PC-9 (cell line): ENCODE measurements at regions not wholly inside any gene's neighbourhood (a gene's known extent, or its start where the extent isn't known, plus 50 kb on each side); places are given as distances from the start of the nearest gene placed in this dataset.

Experiments used
- BruUV-seq: library from RNA; stranded (reverse); fragments of 400-500 nt; replicated peaks from 2 replicates; lab custom pipeline; 2021; lab: Mats Ljungman, UMichigan
- CTCF ChIA-PET: fragments of 300-600 bp; sonication (Branson Sonifier 250); formaldehyde crosslinking; loops from one replicate; lab custom pipeline; 2022; ENCODE audit warnings: antibody characterized with exemption; lab: Charles Lee
- POLR2A ChIA-PET: fragments of 300-600 bp; sonication (Branson Sonifier 250); formaldehyde crosslinking; loops from one replicate; lab custom pipeline; 2022; ENCODE audit warnings: antibody characterized with exemption; ENCODE audit not compliant: unreplicated experiment; lab: Charles Lee
- DNase-seq, 2 experiments: peaks; one replicate each; pipeline versions ENCODE4 v3.0.0 to v3.0.0-alpha.2; 2015 to 2022; ENCODE audit warnings: mixed read lengths in 1 of 2
- H2AFZ ChIP-seq: fragments of 200-600 bp; sonication (generic); 2 replicates; pipeline ENCODE4 v1.8.1; 2017; ENCODE audit warnings: antibody characterized with exemption
- H3F3A ChIP-seq: fragments of 200-600 bp; sonication (generic); 2 replicates; pipeline ENCODE4 v1.8.1; 2017; ENCODE audit warnings: antibody characterized with exemption, mild to moderate bottlenecking, low read depth; ENCODE audit not compliant: insufficient read depth
- H3K27ac ChIP-seq: fragments of 200-600 bp; sonication (generic); 2 replicates; pipeline ENCODE4 v1.6.1; 2016; ENCODE audit warnings: mixed run types
- H3K27me3 ChIP-seq: fragments of 200-600 bp; sonication (generic); 2 replicates; pipeline ENCODE4 v1.6.1; 2016; ENCODE audit warnings: low read depth, mixed run types; ENCODE audit not compliant: insufficient read depth
- H3K36me3 ChIP-seq: fragments of 200-600 bp; sonication (generic); 2 replicates; pipeline ENCODE4 v1.6.1; 2016; ENCODE audit warnings: low read depth, mixed run types
- H3K4me1 ChIP-seq: fragments of 200-600 bp; sonication (generic); replicated peaks from 2 replicates; pipeline ENCODE4 v1.6.1; 2016; ENCODE audit warnings: mixed run types; ENCODE audit not compliant: insufficient read depth
- H3K4me2 ChIP-seq: fragments of 200-600 bp; sonication (generic); 2 replicates; pipeline ENCODE4 v1.6.1; 2017; ENCODE audit warnings: mixed run types
- H3K4me3 ChIP-seq: fragments of 200-600 bp; sonication (generic); 2 replicates; pipeline ENCODE4 v1.6.1; 2016; ENCODE audit warnings: mixed run types
- H3K79me2 ChIP-seq: fragments of 200-600 bp; sonication (generic); 2 replicates; pipeline ENCODE4 v1.6.1; 2017; ENCODE audit warnings: low read depth, mixed run types
- H3K9me2 ChIP-seq: fragments of 200-600 bp; sonication (generic); 2 replicates; pipeline ENCODE4 v1.8.1; 2017; ENCODE audit warnings: mild to moderate bottlenecking; ENCODE audit not compliant: insufficient read depth
- H3K9me3 ChIP-seq: fragments of 200-600 bp; sonication (generic); 2 replicates; pipeline ENCODE4 v1.8.1; 2016; ENCODE audit warnings: low read depth; ENCODE audit not compliant: insufficient read depth
- H4K20me1 ChIP-seq: fragments of 200-600 bp; sonication (generic); 2 replicates; pipeline ENCODE4 v1.8.1; 2017; ENCODE audit not compliant: insufficient read depth
- CTCF ChIP-seq: fragments of 200-600 bp; sonication (generic); conservative IDR thresholded peaks from 2 replicates; pipeline ENCODE4 v1.6.1; 2017; ENCODE audit warnings: mixed run types, antibody characterized with exemption, mild to moderate bottlenecking, moderate library complexity
- EZH2 ChIP-seq: fragments of 200-600 bp; sonication (generic); IDR thresholded peaks from 2 replicates; pipeline ENCODE4 v1.8.0; 2017; ENCODE audit warnings: antibody characterized with exemption, low read depth
- intact Hi-C: fragments of 100-400 bp; cut with micrococcal nuclease; formaldehyde crosslinking; loops from one replicate; pipeline ENCODE4 v1.10.0; 2022; ENCODE audit not compliant: unreplicated experiment

- intact Hi-C loops = no loop called here
- POLR2A ChIA-PET = no interaction called here
- Histone ChIP-seq H3K79me2 (no peaks in the 10 kb centered on the region), H3K4me1 (no peaks in the 10 kb centered on the region), H3K4me3 (no peak overlapping the region), H2AFZ (no peak overlapping the region), H3K27ac (no peak overlapping the region), H3K27me3 (no peaks in the 10 kb centered on the region), H3F3A (no peaks in the 10 kb centered on the region), H3K9me3 (peaks cover 5% of the 10 kb centered on the region; the same call in 1 of the 2 replicates), H3K9me2 (no peaks in the 10 kb centered on the region), H4K20me1 (no peaks in the 10 kb centered on the region), H3K36me3 (no peaks in the 10 kb centered on the region), H3K4me2 (no peak overlapping the region)
- CTCF ChIA-PET = no interaction called here
- no TSS peak for BruUV-seq
- no peak for TF ChIP-seq CTCF
- no peak for TF ChIP-seq EZH2
- no peak for DNase-seq
Measured at GRCh38 chr22:47769652-47770051, 1007.2 kb downstream of the TBC1D22A start.

GRCh38 chr22:47768027-47768426, 1005.6 kb downstream of the TBC1D22A start:
- BruUV-seq = no TSS peak
- CTCF ChIA-PET = no interaction called here
- TF ChIP-seq CTCF (no peak), EZH2 (no peak)

GRCh38 chr22:47767403-47767802, 1005.0 kb downstream of the TBC1D22A start:
- intact Hi-C loops = no loop called here
- H2AFZ ChIP-seq = no peak overlapping the region
- no peaks in the 10 kb centered on the region for H3K9me2 ChIP-seq
- no peaks in the 10 kb centered on the region for H3K4me1 ChIP-seq
- no peaks in the 10 kb centered on the region for H4K20me1 ChIP-seq
- no peaks in the 10 kb centered on the region for H3K36me3 ChIP-seq
- DNase-seq = no peak
- H3K4me2 ChIP-seq = no peak overlapping the region
- CTCF ChIA-PET = no interaction called here
- POLR2A ChIA-PET = no interaction called here
- no peaks in the 10 kb centered on the region for H3K79me2 ChIP-seq
- H3K9me3 ChIP-seq = no peaks in the 10 kb centered on the region
- H3K27ac ChIP-seq = no peak overlapping the region
- no peaks in the 10 kb centered on the region for H3K27me3 ChIP-seq
- H3K4me3 ChIP-seq = no peak overlapping the region
- TF ChIP-seq CTCF (no peak), EZH2 (no peak)
- H3F3A ChIP-seq = no peaks in the 10 kb centered on the region
- no TSS peak for BruUV-seq

More at GRCh38 chr22:47768027-47768426, 1005.6 kb downstream of the TBC1D22A start:
- Histone ChIP-seq H3K4me1 (no peaks in the 10 kb centered on the region), H3K9me3 (peaks cover 5% of the 10 kb centered on the region; the same call in 1 of the 2 replicates), H3K27me3 (no peaks in the 10 kb centered on the region), H3K36me3 (no peaks in the 10 kb centered on the region), H3K9me2 (no peaks in the 10 kb centered on the region), H3K79me2 (no peaks in the 10 kb centered on the region), H4K20me1 (no peaks in the 10 kb centered on the region), H3K4me2 (no peak overlapping the region), H3K27ac (no peak overlapping the region), H3F3A (no peaks in the 10 kb centered on the region), H2AFZ (no peak overlapping the region), H3K4me3 (no peak overlapping the region)
- no peak for DNase-seq
- POLR2A ChIA-PET = no interaction called here
- intact Hi-C loops = no loop called here
